ENCODE measurements at regions not wholly inside any gene's neighbourhood (a gene's known extent, or its start where the extent isn't known, plus 50 kb on each side); places are given as distances from the start of the nearest gene placed in this dataset.
A peak's percentile ranks its signal among the peaks of the same experiment; 100 is the strongest.

DNA sequence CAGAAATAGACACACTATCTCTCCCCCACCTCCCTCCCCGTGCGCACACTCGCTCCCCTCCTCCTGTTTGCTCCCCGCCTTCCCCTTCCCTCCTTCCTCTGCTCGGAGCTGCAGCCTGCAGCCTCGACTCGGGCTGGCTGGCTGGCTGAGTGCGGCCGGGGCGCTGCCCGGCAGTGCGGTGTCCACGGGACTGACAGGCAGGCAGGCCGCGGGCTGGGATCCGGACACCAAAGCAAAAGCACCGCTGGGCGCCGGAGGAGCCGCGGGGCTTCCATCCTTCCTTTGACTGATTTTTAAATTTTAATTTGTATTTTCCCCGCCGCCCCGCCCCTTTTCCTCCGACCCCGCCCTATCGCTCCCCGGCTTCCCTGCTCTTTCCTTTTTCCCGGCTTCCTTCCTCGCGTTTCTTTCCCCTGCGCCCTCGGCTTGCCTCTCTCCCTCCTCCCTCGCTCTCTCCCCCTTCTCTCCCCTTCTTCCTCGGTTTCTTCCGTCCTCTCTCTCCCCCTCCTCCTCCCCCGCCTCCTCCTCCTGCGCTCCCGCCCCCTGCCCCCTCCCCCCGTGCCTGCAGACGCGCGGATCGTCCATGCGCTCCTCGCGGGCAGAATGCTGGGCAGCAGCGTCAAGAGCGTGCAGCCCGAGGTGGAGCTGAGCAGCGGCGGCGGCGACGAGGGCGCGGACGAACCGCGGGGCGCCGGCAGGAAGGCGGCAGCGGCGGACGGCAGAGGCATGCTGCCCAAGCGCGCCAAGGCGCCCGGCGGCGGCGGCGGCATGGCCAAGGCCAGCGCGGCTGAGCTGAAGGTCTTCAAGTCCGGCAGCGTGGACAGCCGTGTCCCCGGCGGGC, 109.4 kb downstream of the NAV1 start:
- no peaks in the 10 kb centered on the region for H3K9me2 ChIP-seq
- peaks cover 78% of the 10 kb centered on the region for H3K79me2 ChIP-seq (ENCODE audit: insufficient read depth)
- peaks cover 34 to 47% of the 10 kb centered on the region in 2 experiments for H3K4me1 ChIP-seq (ENCODE audit: control insufficient read depth in 1 of 2, insufficient read depth in 2 of 2, low read depth in 1 of 2, low read length in 1 of 2)
- POLR2A ChIA-PET: interaction anchor here (0.9 to 2.9 kb wide), 9 partner anchors 39 to 181 kb away, joined by 3 to 13 read pairs (median 3); partner anchors contain the start of genes IPO9 and NAV1
- peak overlapping the region; percentile 92 for H3K4me2 ChIP-seq
- peak overlapping the region; percentile 55 to 63 for H3K4me3 ChIP-seq (ENCODE audit: low read depth in 2 of 2, low read length in 1 of 2)
- H3K27ac ChIP-seq (ENCODE audit: low read depth in 2 of 2, low read length in 1 of 2): peak overlapping the region; percentile 58 to 85; a peak in 3 of 4 replicates
- TF ChIP-seq, protein P1, sequence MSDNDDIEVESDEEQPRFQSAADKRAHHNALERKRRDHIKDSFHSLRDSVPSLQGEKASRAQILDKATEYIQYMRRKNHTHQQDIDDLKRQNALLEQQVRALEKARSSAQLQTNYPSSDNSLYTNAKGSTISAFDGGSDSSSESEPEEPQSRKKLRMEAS (IDR thresholded peaks at IDR 0.05; ENCODE audit: low read depth): peak; percentile 76; the same call in 1 of the 2 replicates
- TF ChIP-seq MXI1 (IDR thresholded peaks at IDR 0.05; ENCODE audit: low read depth, low read length) (peak; percentile 30; the same call in 1 of the 2 replicates), EP300 (IDR thresholded peaks at IDR 0.05; ENCODE audit: borderline replicate concordance in 1 of 2, low read depth in 1 of 2, low read length in 1 of 2) (no peak), GATA2 (CRISPR knock-in tag; IDR thresholded peaks at IDR 0.05) (no peak), CHD2 (IDR thresholded peaks at IDR 0.05; ENCODE audit: low read length, partially characterized antibody) (peak; percentile 7), FOSL2 (IDR thresholded peaks at IDR 0.05; ENCODE audit: borderline replicate concordance, low read depth) (no peak)
- WGBS (ENCODE audit: low lambda C conversion rate): 2% methylated on average over 47 of the region's 81 CpGs
- peaks cover 15 to 34% of the 10 kb centered on the region in 2 experiments for H3K36me3 ChIP-seq (replicated peaks in 1 of 2; ENCODE audit: control insufficient read depth in 1 of 2, insufficient read depth in 2 of 2, low read length in 1 of 2)
- H2AFZ ChIP-seq (ENCODE audit: low read depth): no peak overlapping the region
- H3K9me3 ChIP-seq: no peaks in the 10 kb centered on the region
- peaks cover 47% of the 10 kb centered on the region for H4K20me1 ChIP-seq (ENCODE audit: insufficient read depth)
- no peaks in the 10 kb centered on the region for H3K27me3 ChIP-seq (ENCODE audit: insufficient read depth)
- CTCF ChIA-PET: interaction anchor here (0.6 to 6.6 kb wide), 11 partner anchors 8 to 144 kb away, joined by 3 to 75 read pairs (median 4); no protein-coding TSS in a partner anchor
- H3F3A ChIP-seq (replicated peaks; ENCODE audit: insufficient read depth): peaks cover 38% of the 10 kb centered on the region
- H3K9ac ChIP-seq: peak overlapping the region; percentile 58; the same call in 1 of the 2 replicates
- peak; percentile 87 for DNase-seq

DNA sequence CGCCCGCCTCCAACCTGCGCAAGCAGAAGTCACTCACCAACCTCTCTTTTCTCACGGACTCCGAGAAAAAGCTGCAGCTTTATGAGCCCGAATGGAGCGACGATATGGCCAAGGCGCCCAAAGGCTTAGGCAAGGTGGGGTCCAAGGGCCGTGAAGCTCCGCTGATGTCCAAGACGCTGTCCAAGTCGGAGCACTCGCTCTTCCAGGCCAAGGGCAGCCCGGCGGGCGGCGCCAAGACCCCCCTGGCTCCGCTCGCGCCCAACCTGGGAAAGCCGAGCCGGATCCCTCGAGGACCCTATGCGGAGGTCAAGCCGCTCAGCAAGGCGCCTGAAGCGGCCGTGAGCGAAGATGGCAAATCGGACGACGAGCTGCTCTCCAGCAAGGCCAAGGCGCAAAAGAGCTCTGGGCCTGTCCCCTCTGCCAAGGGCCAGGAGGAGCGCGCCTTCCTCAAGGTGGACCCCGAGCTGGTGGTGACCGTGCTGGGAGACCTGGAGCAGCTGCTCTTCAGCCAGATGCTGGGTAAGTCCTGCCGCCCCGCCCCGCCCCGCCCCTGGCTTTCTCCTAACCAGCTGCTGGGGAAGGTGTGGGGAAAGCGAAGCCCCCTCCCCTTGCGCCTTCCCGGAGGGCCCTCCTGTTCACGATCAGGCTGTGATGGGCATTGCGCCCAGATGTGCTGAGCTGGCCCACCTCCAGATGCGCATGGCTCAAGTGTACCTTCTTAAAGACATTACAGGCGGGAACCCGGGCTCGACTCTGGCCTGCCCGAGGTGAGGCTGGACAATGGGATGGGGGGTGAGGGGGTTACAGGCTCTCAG, 110.2 kb downstream of the NAV1 start:
- peak overlapping the region; percentile 55 to 63 for H3K4me3 ChIP-seq (ENCODE audit: low read depth in 2 of 2, low read length in 1 of 2)
- ChIA-PET CTCF (interaction anchor here (0.7 to 6.6 kb wide), 12 partner anchors 9 to 180 kb away, joined by 3 to 75 read pairs (median 4); partner anchors contain the start of gene IPO9), POLR2A (interaction anchor here (0.9 to 2.9 kb wide), 11 partner anchors 13 to 180 kb away, joined by 3 to 13 read pairs (median 3); partner anchors contain the start of genes IPO9 and NAV1)
- H3K4me2 ChIP-seq: peak overlapping the region; percentile 92
- H4K20me1 ChIP-seq (ENCODE audit: insufficient read depth): peaks cover 52% of the 10 kb centered on the region
- peak overlapping the region; percentile 58; the same call in 1 of the 2 replicates for H3K9ac ChIP-seq
- no peak overlapping the region for H2AFZ ChIP-seq (ENCODE audit: low read depth)
- no peaks in the 10 kb centered on the region for H3K9me3 ChIP-seq
- peaks cover 14 to 32% of the 10 kb centered on the region in 2 experiments for H3K36me3 ChIP-seq (replicated peaks in 1 of 2; ENCODE audit: control insufficient read depth in 1 of 2, insufficient read depth in 2 of 2, low read length in 1 of 2)
- peak; percentile 87 for DNase-seq
- whole genome bisulfite sequencing (ENCODE audit: low lambda C conversion rate): 26% methylated on average over 42 of the region's 52 CpGs
- TF ChIP-seq, protein P2, sequence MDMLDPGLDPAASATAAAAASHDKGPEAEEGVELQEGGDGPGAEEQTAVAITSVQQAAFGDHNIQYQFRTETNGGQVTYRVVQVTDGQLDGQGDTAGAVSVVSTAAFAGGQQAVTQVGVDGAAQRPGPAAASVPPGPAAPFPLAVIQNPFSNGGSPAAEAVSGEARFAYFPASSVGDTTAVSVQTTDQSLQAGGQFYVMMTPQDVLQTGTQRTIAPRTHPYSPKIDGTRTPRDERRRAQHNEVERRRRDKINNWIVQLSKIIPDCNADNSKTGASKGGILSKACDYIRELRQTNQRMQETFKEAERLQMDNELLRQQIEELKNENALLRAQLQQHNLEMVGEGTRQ (IDR thresholded peaks at IDR 0.05; ENCODE audit: borderline replicate concordance, low read depth, low read length): no peak
- TF ChIP-seq CHD2 (IDR thresholded peaks at IDR 0.05; ENCODE audit: low read length, partially characterized antibody) (peak; percentile 31), GATA2 (CRISPR knock-in tag; IDR thresholded peaks at IDR 0.05) (peak; percentile 13; the same call in 1 of the 2 replicates), EP300 (IDR thresholded peaks at IDR 0.05; ENCODE audit: borderline replicate concordance in 1 of 2, low read depth in 1 of 2, low read length in 1 of 2) (peak in 1 of 2 experiments; percentile 21; a peak in 1 of 4 replicates), RCOR1 (IDR thresholded peaks at IDR 0.05; ENCODE audit: low read length) (0 out of 2 replicates have a peak, but pooled peaks have one; percentile 5), RAD21 (IDR thresholded peaks at IDR 0.05; ENCODE audit: low read length) (no peak), JUND (IDR thresholded peaks at IDR 0.05) (no peak), FOXJ3 (CRISPR knock-in tag; IDR thresholded peaks at IDR 0.05) (no peak), SIN3A (IDR thresholded peaks at IDR 0.05; ENCODE audit: borderline replicate concordance, low read depth, low read length) (no peak)
- TF ChIP-seq, protein P3, sequence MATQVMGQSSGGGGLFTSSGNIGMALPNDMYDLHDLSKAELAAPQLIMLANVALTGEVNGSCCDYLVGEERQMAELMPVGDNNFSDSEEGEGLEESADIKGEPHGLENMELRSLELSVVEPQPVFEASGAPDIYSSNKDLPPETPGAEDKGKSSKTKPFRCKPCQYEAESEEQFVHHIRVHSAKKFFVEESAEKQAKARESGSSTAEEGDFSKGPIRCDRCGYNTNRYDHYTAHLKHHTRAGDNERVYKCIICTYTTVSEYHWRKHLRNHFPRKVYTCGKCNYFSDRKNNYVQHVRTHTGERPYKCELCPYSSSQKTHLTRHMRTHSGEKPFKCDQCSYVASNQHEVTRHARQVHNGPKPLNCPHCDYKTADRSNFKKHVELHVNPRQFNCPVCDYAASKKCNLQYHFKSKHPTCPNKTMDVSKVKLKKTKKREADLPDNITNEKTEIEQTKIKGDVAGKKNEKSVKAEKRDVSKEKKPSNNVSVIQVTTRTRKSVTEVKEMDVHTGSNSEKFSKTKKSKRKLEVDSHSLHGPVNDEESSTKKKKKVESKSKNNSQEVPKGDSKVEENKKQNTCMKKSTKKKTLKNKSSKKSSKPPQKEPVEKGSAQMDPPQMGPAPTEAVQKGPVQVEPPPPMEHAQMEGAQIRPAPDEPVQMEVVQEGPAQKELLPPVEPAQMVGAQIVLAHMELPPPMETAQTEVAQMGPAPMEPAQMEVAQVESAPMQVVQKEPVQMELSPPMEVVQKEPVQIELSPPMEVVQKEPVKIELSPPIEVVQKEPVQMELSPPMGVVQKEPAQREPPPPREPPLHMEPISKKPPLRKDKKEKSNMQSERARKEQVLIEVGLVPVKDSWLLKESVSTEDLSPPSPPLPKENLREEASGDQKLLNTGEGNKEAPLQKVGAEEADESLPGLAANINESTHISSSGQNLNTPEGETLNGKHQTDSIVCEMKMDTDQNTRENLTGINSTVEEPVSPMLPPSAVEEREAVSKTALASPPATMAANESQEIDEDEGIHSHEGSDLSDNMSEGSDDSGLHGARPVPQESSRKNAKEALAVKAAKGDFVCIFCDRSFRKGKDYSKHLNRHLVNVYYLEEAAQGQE (IDR thresholded peaks at IDR 0.05; ENCODE audit: low read depth, low read length): no peak
- TF ChIP-seq, protein P4, sequence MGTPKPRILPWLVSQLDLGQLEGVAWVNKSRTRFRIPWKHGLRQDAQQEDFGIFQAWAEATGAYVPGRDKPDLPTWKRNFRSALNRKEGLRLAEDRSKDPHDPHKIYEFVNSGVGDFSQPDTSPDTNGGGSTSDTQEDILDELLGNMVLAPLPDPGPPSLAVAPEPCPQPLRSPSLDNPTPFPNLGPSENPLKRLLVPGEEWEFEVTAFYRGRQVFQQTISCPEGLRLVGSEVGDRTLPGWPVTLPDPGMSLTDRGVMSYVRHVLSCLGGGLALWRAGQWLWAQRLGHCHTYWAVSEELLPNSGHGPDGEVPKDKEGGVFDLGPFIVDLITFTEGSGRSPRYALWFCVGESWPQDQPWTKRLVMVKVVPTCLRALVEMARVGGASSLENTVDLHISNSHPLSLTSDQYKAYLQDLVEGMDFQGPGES (IDR thresholded peaks at IDR 0.05; ENCODE audit: low read depth, low read length): no peak
- peaks cover 78% of the 10 kb centered on the region for H3K79me2 ChIP-seq (ENCODE audit: insufficient read depth)
- H3K9me2 ChIP-seq: no peaks in the 10 kb centered on the region
- H3K4me1 ChIP-seq (ENCODE audit: control insufficient read depth in 1 of 2, insufficient read depth in 2 of 2, low read depth in 1 of 2, low read length in 1 of 2): peaks cover 42 to 55% of the 10 kb centered on the region in 2 experiments
- H3F3A ChIP-seq (replicated peaks; ENCODE audit: insufficient read depth): peaks cover 35% of the 10 kb centered on the region
- peak overlapping the region; percentile 50 to 85; a peak in 3 of 4 replicates for H3K27ac ChIP-seq (ENCODE audit: low read depth in 2 of 2, low read length in 1 of 2)
- no peaks in the 10 kb centered on the region for H3K27me3 ChIP-seq (ENCODE audit: insufficient read depth)
